Panc1 (cell line): ENCODE measurements at regions not wholly inside any gene's neighbourhood (a gene's known extent, or its start where the extent isn't known, plus 50 kb on each side); places are given as distances from the start of the nearest gene placed in this dataset.

Experiments used
- ATAC-seq: fragments of 200-7000 bp; cut with Tn5 transposase; 2 replicates; pipeline ENCODE4 v1.9.1; 2020; ENCODE audit warnings: mild to moderate bottlenecking, moderate library complexity
- BruUV-seq: library from RNA; stranded (reverse); fragments of 400-500 nt; replicated peaks from 2 replicates; lab custom pipeline; 2021; lab: Mats Ljungman, UMichigan
- CTCF ChIA-PET: fragments of 300-600 bp; sonication (Branson Sonifier 250); formaldehyde crosslinking; loops from one replicate; lab custom pipeline; 2022; ENCODE audit warnings: antibody characterized with exemption; lab: Charles Lee
- POLR2A ChIA-PET: fragments of 300-600 bp; sonication (Branson Sonifier 250); formaldehyde crosslinking; loops from one replicate; lab custom pipeline; 2022; ENCODE audit warnings: antibody characterized with exemption; lab: Charles Lee
- DNase-seq: peaks from one replicate; pipeline ENCODE4 v3.0.0-alpha.2; 2010; ENCODE audit warnings: low read depth, low spot score
- H3K27ac ChIP-seq: 2 replicates; pipeline ENCODE4 v1.5.1; 2011; ENCODE audit warnings: mild to moderate bottlenecking, low read length, inconsistent platforms
- H3K27me3 ChIP-seq: fragments of 200-500 bp; sonication (Bioruptor generic); 2 replicates; pipeline ENCODE4 v1.6.0; 2014; ENCODE audit warnings: low read length, inconsistent platforms; ENCODE audit not compliant: control insufficient read depth, insufficient read depth
- H3K36me3 ChIP-seq: fragments of 200-500 bp; sonication (Bioruptor generic); 2 replicates; pipeline ENCODE4 v1.5.1; 2014; ENCODE audit warnings: inconsistent platforms, mild to moderate bottlenecking, low read length, moderate library complexity; ENCODE audit not compliant: control insufficient read depth, insufficient read depth
- H3K4me1 ChIP-seq: 2 replicates; pipeline ENCODE4 v1.5.1; 2011; ENCODE audit warnings: inconsistent platforms, mild to moderate bottlenecking, low read length, moderate library complexity; ENCODE audit not compliant: control insufficient read depth, insufficient read depth
- H3K4me3 ChIP-seq, 2 experiments: 2 replicates each; pipeline ENCODE4 v1.5.1; 2011 to 2012; ENCODE audit warnings: low read depth in 2 of 2, low read length in 2 of 2, mild to moderate bottlenecking in 2 of 2, inconsistent platforms in 1 of 2, moderate library complexity in 1 of 2
- H3K9me3 ChIP-seq: fragments of 200-500 bp; sonication (Bioruptor generic); 2 replicates; pipeline ENCODE4 v1.5.1; 2014; ENCODE audit warnings: low read depth, mild to moderate bottlenecking, inconsistent platforms, low read length, moderate library complexity; ENCODE audit not compliant: control insufficient read depth, insufficient read depth
- POLR2AphosphoS5 ChIP-seq: IDR thresholded peaks from 2 replicates; pipeline ENCODE4 v1.6.1; 2012; ENCODE audit warnings: mild to moderate bottlenecking, low read depth, low read length, moderate library complexity
- SIN3A ChIP-seq: IDR thresholded peaks from 2 replicates; pipeline ENCODE4 v1.6.1; 2012; ENCODE audit warnings: low read depth, mild to moderate bottlenecking, low read length, moderate library complexity, borderline replicate concordance; ENCODE audit not compliant: insufficient read depth
- TCF7L2 ChIP-seq: IDR thresholded peaks from 2 replicates; pipeline ENCODE4 v1.6.1; 2011; ENCODE audit warnings: mild to moderate bottlenecking, low read depth, low read length, inconsistent platforms
- in situ Hi-C: cut with HindIII; loops from 2 replicates; pipeline ENCODE4 v1.10.0; 2016; ENCODE audit warnings: low sequenced_read_pairs, low pct_unique_long_range_greater_than_20kb
- intact Hi-C: fragments of 100-400 bp; cut with micrococcal nuclease; formaldehyde crosslinking; loops from one replicate; pipeline ENCODE4 v1.10.0; 2022; ENCODE audit not compliant: unreplicated experiment
- TF ChIP-seq, protein P1 (sequence below): fragments of 450-650 bp; IDR thresholded peaks from 2 replicates; pipeline ENCODE4 v1.5.1; 2017; ENCODE audit warnings: mild to moderate bottlenecking
- TF ChIP-seq, protein P2 (sequence below), 2 experiments: IDR thresholded peaks; 2 replicates each; pipeline ENCODE4 v1.6.1; 2011 to 2012; ENCODE audit warnings: low read depth in 2 of 2, control low read depth in 1 of 2, low read length in 1 of 2, mild to moderate bottlenecking in 1 of 2, moderate library complexity in 1 of 2; ENCODE audit not compliant: insufficient read depth in 1 of 2

DNA sequence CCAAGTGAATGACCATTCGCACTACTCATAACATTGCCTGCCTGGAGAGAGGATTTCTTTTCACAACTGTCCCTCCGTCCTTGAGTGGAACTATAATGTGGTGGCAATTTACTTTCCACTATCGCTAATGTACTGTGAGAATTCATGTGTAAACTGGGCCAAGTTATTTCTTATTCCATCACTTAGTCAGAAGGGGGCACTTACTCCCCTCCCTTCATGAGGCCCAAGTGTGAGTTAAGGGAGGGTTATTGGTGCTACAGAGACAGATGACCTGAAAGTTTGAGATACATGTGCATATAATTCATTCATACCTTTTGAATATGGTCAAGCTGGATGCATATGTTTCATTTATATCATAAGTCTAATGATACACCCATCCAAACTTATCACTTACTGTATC is 65.2 kb upstream of the LOC128125822 start:
- no peaks in the 10 kb centered on the region for H3K27me3 ChIP-seq
- H3K27ac ChIP-seq: no peak overlapping the region
- intact Hi-C loops: no loop called here
- ChIA-PET POLR2A (no interaction called here), CTCF (no interaction called here)
- DNase-seq (no peak), ATAC-seq (no peak)
- no peaks in the 10 kb centered on the region for H3K4me1 ChIP-seq
- no peaks in the 10 kb centered on the region for H3K9me3 ChIP-seq
- no peak overlapping the region for H3K4me3 ChIP-seq
- BruUV-seq: no TSS peak
- in situ Hi-C loops: no loop called here
- no peaks in the 10 kb centered on the region for H3K36me3 ChIP-seq
- no peak for TF ChIP-seq TCF7L2
- TF ChIP-seq, protein P1, sequence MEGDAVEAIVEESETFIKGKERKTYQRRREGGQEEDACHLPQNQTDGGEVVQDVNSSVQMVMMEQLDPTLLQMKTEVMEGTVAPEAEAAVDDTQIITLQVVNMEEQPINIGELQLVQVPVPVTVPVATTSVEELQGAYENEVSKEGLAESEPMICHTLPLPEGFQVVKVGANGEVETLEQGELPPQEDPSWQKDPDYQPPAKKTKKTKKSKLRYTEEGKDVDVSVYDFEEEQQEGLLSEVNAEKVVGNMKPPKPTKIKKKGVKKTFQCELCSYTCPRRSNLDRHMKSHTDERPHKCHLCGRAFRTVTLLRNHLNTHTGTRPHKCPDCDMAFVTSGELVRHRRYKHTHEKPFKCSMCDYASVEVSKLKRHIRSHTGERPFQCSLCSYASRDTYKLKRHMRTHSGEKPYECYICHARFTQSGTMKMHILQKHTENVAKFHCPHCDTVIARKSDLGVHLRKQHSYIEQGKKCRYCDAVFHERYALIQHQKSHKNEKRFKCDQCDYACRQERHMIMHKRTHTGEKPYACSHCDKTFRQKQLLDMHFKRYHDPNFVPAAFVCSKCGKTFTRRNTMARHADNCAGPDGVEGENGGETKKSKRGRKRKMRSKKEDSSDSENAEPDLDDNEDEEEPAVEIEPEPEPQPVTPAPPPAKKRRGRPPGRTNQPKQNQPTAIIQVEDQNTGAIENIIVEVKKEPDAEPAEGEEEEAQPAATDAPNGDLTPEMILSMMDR: no peak
- TF ChIP-seq POLR2AphosphoS5: no peak
- no peak for TF ChIP-seq SIN3A

DNA sequence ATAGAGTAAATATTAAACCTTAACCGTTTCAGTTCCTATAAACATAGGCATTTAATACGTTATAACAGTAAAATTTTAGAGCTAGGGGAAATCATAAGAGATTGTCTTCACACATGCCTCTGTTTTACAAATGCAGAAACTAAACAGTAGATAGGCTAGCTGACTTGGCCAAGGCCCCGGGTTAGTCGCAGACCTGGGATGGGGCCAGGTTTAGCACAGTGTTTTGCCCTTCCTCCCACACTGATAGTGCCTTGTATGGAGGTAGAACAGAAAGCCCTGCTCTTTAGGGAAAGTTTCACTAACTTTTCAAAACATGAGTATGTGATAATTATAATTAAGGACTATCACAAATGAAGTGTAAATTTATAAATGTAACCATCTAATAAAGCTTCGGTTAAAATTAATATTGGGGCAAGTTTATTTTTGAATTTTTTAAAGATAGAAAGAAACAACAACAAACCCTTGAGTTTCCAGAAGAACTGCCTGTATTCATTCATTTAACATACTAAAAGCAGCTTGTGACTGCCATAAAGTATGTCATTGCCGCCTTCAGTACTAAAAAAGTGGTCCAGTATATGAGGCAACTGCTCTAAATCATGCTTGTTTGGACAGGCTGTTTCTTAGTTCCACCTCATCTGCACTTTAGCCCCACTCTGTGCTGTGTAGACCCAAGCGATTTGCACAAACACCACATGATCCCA is 62.5 kb upstream of the LOC128125822 start:
- no TSS peak for BruUV-seq
- DNase-seq (no peak), ATAC-seq (peak; percentile 60; the same call in 1 of the 2 replicates)
- in situ Hi-C loops (no loop called here), intact Hi-C loops (no loop called here)
- POLR2A ChIA-PET: no interaction called here
- Histone ChIP-seq H3K27ac (no peak overlapping the region), H3K9me3 (no peaks in the 10 kb centered on the region), H3K36me3 (no peaks in the 10 kb centered on the region), H3K4me3 (no peak overlapping the region), H3K27me3 (no peaks in the 10 kb centered on the region), H3K4me1 (no peaks in the 10 kb centered on the region)
- CTCF ChIA-PET: no interaction called here
- TF ChIP-seq POLR2AphosphoS5 (no peak), SIN3A (no peak), TCF7L2 (no peak)
- TF ChIP-seq, protein P2, sequence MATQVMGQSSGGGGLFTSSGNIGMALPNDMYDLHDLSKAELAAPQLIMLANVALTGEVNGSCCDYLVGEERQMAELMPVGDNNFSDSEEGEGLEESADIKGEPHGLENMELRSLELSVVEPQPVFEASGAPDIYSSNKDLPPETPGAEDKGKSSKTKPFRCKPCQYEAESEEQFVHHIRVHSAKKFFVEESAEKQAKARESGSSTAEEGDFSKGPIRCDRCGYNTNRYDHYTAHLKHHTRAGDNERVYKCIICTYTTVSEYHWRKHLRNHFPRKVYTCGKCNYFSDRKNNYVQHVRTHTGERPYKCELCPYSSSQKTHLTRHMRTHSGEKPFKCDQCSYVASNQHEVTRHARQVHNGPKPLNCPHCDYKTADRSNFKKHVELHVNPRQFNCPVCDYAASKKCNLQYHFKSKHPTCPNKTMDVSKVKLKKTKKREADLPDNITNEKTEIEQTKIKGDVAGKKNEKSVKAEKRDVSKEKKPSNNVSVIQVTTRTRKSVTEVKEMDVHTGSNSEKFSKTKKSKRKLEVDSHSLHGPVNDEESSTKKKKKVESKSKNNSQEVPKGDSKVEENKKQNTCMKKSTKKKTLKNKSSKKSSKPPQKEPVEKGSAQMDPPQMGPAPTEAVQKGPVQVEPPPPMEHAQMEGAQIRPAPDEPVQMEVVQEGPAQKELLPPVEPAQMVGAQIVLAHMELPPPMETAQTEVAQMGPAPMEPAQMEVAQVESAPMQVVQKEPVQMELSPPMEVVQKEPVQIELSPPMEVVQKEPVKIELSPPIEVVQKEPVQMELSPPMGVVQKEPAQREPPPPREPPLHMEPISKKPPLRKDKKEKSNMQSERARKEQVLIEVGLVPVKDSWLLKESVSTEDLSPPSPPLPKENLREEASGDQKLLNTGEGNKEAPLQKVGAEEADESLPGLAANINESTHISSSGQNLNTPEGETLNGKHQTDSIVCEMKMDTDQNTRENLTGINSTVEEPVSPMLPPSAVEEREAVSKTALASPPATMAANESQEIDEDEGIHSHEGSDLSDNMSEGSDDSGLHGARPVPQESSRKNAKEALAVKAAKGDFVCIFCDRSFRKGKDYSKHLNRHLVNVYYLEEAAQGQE (IDR thresholded peaks at IDR 0.05; ENCODE audit: insufficient read depth in 1 of 2, low read depth in 2 of 2, low read length in 1 of 2): no peak

DNA sequence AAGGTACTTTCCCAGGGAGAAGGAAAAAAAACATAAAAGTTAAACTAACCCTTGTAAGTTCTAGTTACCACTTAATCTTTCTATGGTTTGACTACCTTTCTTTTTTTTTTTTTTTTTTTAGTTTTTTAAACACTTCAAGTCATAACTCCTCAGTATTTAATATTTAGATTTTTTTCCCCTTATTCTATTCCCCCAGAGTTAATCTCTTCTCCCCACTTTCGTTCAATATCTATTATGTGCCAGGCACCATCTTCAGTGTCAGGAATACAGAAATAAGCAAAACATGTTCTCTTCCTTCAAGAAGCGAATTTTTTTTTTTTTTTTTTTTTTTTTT is 62.0 kb upstream of the LOC128125822 start:
- Histone ChIP-seq H3K27ac (no peak overlapping the region), H3K9me3 (no peaks in the 10 kb centered on the region), H3K4me1 (no peaks in the 10 kb centered on the region), H3K4me3 (no peak overlapping the region), H3K36me3 (no peaks in the 10 kb centered on the region), H3K27me3 (no peaks in the 10 kb centered on the region)
- BruUV-seq: no TSS peak
- ChIA-PET POLR2A (interaction anchor here (0.7 kb wide), 1 partner anchor 15 kb away, joined by 11 read pairs; no protein-coding TSS in a partner anchor), CTCF (no interaction called here)
- DNase-seq: no peak
- in situ Hi-C loops (no loop called here), intact Hi-C loops (no loop called here)
- TF ChIP-seq SIN3A: no peak
- ATAC-seq: no peak
